ENCODE measurements at regions not wholly inside any gene's neighbourhood (a gene's known extent, or its start where the extent isn't known, plus 50 kb on each side); places are given as distances from the start of the nearest gene placed in this dataset.
"Not testable (repeated sequence)": the region's sequence is repeated elsewhere in the genome, so short reads cannot be mapped to it uniquely, and the experiment has no call there.

DNA sequence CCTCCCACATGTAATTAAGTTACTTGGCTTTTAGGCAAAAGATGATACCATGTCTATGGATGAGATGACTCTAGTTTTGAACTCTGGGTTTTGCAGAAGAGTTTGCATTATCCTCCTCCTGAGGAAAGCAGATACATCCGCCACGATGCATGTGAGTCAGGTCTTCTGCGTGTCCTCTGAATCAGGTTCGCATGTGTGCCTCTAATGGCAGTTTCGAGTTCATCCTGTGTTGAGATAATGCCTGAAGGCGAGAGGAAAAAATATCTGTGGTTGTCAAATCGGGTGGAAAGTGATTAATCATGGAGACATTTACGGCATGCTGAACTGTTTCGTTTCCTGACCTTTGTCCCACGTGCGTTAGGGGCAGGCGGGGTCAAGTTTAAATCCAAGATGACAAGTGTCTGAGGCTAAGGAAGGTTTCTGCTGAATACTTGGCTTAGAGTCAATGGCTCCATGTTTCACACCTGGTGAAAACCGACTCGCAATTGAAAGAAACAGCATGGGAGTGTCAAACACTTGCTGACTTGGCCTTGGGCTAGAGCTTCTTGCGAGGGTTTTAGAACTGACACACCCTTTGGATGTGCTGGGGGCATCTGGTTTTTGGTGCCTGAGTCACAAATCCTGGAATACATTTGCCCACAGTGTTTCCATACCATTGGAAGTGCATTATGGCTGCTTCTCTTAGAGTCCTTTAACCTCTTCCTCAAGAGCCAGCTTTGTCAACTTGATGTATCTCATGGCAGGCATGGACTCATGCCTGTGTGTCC is 216.1 kb upstream of the PLGLB1 start:
- DNase-seq (ENCODE audit: low read depth); H3K4me3 ChIP-seq (ENCODE audit: low read depth, low read length): not testable (repeated sequence)

DNA sequence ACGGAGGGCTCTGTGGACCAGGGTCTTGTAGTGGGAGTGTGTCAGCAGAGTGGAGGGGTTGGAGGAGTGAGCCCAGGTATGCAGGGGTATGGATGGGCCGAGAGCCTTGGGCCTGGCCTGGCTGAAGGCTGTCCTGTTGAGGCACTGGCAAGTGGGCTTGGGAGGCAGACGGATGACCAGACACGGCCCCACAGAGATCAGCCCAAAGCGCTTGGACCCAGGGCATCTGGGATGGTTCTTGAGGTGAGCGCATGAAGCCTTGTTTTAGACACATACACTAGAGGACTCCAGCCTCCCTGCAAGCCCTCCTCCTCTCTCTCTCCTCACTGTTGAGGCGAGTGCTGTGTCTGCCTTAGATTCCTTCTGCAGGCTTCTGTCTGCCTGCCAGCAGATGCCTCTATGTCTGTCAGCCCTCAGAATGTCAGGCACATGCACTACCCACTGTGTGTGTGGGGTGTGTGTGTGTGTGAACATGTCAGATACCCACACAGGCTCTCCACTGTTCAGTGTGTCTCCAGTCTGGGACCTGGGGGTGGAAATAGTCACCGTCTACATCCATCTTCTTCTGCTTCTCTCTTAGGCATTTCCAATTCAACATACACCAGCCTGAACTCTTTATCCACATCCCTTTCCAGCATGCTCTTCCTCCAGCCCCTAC is 218.0 kb upstream of the PLGLB1 start:
- H3K4me3 ChIP-seq (ENCODE audit: low read depth, low read length); DNase-seq (ENCODE audit: low read depth): not testable (repeated sequence)

DNA sequence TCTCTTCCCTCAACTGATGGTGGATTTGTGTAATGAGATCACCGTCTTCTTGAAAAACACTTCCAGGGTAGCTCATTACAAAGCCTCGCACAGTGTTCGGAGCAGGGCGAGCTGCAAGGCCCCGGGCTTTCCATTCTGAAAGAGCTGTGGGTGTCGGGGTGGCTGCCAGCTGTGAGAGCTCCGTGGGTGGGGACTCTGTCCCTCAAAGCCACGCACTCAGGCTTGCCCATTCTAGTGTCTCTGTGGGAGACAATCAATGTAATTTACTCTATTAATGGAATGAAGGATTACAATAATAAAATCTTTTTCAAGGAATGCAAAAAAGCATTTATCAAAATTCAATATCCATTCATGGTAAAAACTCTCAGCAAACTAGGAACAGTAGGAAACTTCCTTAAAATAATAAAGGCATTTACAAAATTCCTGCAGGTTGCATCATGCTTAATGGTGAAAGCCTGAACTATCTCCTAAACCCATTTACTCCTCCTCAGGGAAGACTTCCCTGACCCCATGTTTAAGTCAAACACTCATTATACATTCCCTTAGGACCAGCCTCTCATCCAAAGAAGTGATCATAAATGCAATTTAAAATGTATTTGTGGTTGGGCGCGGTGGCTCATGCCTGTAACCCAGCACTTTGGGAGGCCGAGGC is 224.5 kb upstream of the PLGLB1 start:
- DNase-seq (ENCODE audit: low read depth): not testable (repeated sequence)

DNA sequence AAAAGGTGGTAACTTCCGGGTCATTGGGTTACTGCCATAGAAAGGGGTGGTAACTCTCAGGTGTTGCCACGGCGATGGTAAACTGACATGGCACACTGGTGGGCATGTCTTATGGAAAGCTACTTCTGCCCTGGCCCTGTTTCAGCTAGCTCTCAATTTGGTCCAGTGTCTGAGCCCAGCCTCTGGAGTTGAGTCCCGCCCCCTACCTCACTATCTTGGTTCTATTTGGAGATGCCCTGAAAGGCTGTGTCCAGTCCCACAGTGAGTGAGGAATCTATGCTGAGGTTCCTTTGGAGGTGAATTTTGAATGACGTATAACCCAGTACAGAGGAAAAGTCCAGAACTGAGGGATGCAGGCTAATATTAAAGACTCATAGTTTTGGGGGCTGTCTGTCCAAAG is 230.4 kb upstream of the PLGLB1 start:
- not testable (repeated sequence) for DNase-seq (ENCODE audit: low read depth); H3K4me3 ChIP-seq (ENCODE audit: low read depth, low read length)

More for the DNA sequence above, 224.5 kb upstream of the PLGLB1 start:
- H3K4me3 ChIP-seq (ENCODE audit: low read depth, low read length): not testable (repeated sequence)

DNA sequence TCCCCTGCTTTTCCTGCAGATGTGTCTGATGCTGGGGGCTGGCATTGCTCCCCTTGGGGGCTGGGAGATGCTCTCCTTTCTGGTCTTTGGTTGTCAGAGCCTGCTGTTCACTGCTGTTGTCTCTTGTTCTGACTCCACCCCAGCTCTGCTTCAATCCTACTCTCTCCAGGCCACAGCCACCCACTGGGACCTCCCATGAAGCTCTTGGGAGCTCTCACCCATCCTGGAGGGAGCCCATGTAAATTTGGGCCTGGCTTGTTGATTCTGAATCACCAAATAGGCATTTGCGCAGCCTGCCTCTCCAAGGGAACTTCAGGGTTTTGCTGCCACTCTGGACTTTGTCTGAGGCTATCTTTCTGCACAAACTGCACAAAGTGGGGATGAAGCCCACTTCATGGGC is 232.9 kb upstream of the PLGLB1 start:
- DNase-seq (ENCODE audit: low read depth); H3K4me3 ChIP-seq (ENCODE audit: low read depth, low read length): not testable (repeated sequence)

DNA sequence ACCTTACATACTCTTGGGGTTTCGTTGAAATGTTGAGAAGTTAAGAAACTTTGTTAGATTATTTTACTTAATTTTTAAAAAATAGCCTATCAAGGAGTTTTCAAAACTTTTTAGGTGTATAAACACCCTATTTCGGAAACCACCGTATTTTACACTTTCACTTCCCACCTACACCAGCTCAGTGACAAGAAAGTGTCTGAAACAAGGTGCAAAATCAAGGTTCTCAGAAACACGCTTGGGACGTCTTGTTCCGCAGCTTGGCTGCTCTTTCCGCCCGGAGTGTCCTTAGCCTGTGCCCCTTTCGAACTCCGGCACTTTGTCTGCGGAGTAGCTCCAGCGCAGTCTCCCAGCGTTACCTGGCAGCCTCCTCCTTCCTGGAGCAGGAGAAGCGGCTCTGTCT is 233.8 kb upstream of the PLGLB1 start:
- not testable (repeated sequence) for H3K4me3 ChIP-seq (ENCODE audit: low read depth, low read length); DNase-seq (ENCODE audit: low read depth)

DNA sequence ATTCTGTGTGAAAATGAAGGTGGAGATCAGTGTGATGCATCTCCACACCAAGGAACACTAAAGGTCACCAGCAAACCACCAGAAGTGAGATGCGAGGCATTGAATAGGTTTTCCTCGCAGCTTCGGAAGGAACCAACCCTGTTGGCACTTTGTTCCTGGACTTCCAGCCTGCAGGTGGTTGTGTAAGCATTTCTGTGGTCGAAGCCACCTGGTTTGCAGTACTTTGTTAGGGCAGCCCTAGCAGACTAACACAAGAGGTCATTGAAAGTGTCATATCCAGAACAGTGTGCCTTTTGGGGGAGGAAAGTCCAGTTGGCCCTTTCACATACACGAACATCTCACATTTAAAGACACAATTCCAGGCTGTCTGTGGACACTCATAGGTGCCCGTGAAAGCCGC is 237.2 kb upstream of the PLGLB1 start:
- DNase-seq (ENCODE audit: low read depth); H3K4me3 ChIP-seq (ENCODE audit: low read depth, low read length): not testable (repeated sequence)

DNA sequence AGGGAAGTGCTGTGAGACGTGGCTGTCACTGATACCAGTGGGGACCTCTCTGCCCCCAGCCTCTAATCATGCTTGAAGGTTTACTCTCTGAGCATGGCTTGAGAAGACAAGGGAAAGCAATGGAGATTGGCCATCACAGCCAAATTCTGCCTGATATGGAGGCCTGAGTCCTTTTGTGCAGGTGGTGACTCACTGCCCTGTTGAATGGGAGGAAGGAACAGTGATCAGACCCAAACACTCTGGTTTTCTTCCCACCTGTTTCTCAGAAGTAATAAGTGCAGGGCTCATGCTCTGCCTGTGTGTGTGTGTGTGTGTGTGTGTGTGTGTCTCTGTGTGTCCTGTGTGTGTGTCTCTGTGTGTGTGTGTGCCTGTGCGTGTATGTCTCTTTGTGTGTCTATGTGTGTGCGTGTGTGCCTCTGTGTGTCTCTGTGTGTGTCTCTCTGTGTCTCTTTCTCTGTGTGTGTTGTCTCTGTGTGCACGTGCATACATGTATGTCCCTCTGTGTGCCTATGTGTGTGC is 240.6 kb upstream of the PLGLB1 start:
- DNase-seq (ENCODE audit: low read depth); H3K4me3 ChIP-seq (ENCODE audit: low read depth, low read length): not testable (repeated sequence)

DNA sequence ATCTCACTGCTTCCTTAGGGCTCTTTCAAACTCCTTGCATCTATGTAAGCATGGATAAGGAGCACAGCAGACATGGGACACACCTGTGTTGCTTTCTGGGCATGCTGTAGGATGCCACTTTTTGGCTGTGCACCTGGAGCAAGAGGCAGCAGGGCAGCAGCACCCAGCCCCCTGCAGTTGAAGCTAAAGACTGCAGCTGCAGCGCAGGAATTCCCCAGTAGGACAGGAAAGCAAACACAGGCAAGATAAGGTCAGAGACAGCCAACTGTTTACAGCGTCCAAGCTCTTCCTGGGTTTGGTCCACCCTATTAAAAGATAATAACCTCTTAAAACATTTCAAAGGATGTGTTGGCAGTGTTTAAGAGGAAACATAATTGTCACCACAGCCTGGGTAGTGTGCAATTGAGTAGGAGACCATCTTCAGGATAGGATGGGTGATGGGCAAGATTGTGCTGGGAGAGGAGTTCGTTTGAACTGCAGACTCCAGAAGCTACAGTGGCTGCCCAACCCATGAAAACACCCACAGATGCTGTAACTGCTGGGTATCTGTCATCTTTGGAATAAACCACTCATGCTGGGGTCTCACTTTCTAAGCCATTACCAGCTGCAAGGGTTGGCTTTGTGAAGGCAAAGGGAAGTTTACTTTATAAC is 242.3 kb upstream of the PLGLB1 start:
- not testable (repeated sequence) for H3K4me3 ChIP-seq (ENCODE audit: low read depth, low read length); DNase-seq (ENCODE audit: low read depth)

DNA sequence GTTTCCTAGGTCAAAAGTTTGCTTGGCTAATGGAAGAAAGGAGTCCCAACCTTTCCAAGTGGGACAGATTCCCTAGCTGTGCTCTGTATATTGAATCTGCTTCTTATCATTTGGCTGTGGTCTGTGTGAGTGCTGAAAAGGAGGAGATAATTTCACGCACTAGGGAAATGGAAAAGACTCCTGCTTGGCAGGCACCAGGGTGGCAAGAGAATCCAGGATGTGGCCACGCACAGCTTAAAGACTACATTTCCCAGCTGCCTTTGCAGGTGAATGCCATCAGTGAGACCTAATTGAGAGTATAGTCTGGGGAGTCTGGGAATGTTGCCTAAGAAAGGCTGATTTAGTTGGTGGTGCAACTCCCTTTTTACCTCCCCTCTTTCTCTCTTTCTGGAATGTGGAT is 253.5 kb upstream of the PLGLB1 start:
- DNase-seq (ENCODE audit: low read depth): not testable (repeated sequence)

DNA sequence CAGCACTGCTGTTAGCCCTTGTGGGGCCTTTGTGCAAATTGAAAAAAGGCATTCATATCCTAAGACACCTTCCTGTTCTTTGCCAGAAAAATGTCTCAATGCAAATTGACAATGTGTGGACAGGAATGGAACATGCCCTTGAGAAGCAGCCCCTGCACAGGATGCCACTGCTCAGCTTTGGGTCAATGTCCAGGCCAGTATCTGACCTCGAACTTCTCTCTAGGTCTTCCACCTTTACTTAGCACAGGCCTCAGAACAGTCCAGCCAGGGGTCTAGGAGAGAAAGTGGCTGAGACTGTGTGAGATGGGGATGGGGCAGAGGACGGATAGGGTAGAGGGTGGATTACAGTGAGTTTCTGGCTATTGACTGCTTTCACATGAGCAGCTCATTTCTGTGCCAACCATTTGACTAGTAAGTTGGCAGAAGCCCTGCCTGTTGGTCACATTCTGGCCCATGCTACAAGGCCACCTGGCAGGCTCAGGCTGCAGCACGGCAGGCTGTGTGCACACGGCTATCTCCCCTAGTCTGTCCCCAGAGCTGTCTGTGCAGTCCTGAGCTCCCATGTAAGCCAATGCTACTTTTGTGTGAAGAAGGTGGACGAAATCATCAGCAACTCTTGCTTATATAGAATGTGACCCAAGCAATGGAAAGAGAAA is 254.5 kb upstream of the PLGLB1 start:
- not testable (repeated sequence) for H3K4me3 ChIP-seq (ENCODE audit: low read depth, low read length); DNase-seq (ENCODE audit: low read depth)

More for the DNA sequence above, 253.5 kb upstream of the PLGLB1 start:
- not testable (repeated sequence) for H3K4me3 ChIP-seq (ENCODE audit: low read depth, low read length)

DNA sequence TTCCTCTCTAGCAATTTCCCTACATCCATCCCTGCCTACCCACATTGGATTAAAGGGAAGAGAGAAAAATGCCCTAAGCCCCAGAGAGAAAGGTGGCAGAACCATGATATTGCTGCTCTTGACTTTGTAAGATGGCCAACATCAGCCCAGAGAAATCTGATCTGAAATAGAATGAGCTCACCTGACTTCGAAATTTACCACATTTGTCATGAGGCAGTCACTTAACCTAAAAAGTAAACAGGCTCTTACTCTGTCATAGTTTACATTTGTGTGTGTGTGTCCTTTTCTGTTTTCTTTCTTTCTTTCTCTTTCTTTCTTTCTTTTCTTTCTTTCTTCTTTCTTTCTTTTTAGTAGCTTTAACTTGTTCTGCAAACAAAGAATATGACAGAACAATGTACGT is 255.0 kb upstream of the PLGLB1 start:
- H3K4me3 ChIP-seq (ENCODE audit: low read depth, low read length): not testable (repeated sequence)

DNA sequence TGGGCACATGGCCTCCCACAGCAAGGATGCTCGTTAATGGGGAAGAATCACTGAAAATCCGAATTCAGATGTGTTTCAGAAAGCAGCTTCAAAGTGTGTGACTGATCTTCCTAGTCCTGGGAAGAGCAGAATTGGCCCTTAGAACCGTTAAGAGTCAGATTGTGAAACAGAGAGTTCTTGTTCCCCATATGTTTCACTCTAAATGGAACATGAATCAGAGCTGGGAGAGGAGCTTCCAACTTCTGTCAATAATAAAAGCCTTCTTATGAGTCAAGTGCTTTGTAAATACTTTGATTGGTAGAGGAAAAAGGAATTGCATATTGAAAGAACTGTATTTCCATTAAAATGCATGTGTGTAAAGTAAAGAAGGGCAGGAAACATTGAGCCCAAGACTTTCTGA is 256.1 kb upstream of the PLGLB1 start:
- not testable (repeated sequence) for H3K4me3 ChIP-seq (ENCODE audit: low read depth, low read length); DNase-seq (ENCODE audit: low read depth)

More for the DNA sequence above, 255.0 kb upstream of the PLGLB1 start:
- DNase-seq (ENCODE audit: low read depth): not testable (repeated sequence)

DNA sequence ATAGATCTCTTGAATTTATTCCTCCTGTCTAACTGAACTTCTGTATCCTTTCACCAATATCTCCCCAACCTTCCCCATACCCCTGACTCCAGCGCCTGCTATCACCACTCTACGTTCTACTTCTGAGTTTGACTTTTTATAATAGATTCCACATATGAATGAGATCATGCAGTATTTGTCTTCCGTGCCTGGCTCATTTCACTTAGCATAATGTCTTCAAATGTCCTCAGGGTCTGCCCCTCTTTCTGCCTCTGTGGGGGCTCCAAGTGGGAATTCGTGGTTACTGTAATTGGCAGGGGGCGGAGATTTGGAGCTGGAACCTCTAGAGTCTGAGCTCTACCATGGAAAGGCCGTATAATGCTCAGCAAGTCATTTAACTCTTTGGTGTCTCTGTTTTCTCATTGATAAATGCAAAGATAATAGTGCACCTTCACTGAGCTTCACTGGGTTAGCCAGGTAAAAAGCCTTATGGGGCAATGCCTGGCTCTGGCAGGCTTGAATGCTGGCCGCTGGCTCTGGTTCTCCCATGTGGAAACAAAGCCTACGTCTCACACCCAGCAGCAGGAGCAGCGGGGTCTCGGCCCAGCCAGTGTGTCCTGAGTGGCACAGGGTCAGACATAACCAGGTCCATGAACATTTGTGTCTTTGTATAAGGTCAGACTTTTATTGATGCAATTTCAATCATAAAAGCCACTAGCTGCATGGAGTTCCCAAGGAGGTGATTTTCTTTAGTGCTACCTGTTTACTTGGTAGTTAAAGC is 259.1 kb upstream of the PLGLB1 start:
- H3K4me3 ChIP-seq (ENCODE audit: low read depth, low read length); DNase-seq (ENCODE audit: low read depth): not testable (repeated sequence)

DNA sequence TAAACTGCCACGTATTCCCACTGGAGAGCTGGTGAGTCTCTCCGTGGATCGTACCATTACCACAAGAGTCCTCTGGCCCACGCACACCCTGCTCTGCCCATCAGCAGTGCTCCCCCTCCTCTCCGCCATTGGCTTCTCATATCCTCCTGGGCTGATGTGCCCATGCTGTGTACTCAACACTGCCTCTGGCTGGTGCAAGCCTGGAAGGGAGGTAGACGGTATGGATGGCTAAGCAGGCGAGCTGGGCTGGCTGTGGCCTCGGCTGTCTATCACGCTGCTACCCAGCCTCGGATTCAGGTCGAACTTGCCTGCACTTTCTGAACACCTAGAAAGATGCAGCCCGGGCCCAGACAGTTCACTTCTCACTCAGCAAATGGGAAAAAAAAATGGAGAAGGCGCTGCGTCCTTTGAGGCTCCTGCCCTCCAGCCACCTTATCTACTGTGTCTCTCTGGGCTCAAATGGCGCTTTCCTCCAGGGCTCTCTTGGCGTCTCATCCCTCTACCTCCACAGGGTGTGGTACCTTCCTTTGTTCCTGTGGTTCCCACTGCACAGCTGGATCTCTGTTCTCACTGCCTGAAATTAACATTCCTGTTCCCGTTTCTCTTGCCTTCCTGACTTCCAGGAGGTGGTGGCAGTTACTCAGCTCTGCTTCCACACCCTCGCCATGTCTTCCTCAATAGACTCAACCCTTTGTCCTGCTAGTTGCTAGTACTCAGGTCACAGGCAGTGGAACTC is 262.3 kb upstream of the PLGLB1 start:
- DNase-seq (ENCODE audit: low read depth); H3K4me3 ChIP-seq (ENCODE audit: low read depth, low read length): not testable (repeated sequence)

DNA sequence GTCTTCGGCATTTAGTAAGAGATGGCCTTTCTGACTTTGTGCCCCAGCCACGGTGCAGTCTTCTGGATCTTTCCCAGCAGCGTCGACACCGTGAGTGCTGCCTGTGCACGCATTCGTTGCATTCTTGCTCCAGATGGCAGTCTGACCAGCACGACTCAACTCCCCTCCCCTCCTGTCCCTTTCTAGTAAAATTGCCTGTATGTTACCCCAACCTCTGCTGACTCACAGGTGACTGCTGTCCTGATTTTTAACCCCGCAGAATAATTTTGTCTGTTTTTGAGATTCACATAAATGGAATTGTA is 262.8 kb upstream of the PLGLB1 start:
- not testable (repeated sequence) for H3K4me3 ChIP-seq (ENCODE audit: low read depth, low read length); DNase-seq (ENCODE audit: low read depth)

DNA sequence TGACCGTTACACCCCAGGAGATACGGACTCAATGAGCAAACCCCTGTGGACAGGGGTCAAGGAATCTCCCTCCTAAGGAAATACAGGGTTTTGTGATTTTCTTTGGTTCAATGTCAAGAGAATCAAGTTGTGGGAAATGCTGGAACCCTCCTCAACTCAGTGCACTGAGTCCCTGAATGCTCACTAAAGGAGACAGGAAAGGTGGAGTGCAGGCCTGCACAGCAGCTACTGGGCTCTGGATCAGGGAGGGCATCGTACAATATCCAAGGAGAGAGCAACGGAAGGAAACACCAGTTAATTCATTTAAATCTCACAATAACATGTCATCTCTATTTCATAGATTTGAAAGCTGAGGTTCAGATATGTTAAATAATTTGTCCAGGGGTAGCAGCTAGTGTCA is 263.5 kb upstream of the PLGLB1 start:
- not testable (repeated sequence) for H3K4me3 ChIP-seq (ENCODE audit: low read depth, low read length); DNase-seq (ENCODE audit: low read depth)
